ENCODE measurements at regions not wholly inside any gene's neighbourhood (a gene's known extent, or its start where the extent isn't known, plus 50 kb on each side); places are given as distances from the start of the nearest gene placed in this dataset.

DNA sequence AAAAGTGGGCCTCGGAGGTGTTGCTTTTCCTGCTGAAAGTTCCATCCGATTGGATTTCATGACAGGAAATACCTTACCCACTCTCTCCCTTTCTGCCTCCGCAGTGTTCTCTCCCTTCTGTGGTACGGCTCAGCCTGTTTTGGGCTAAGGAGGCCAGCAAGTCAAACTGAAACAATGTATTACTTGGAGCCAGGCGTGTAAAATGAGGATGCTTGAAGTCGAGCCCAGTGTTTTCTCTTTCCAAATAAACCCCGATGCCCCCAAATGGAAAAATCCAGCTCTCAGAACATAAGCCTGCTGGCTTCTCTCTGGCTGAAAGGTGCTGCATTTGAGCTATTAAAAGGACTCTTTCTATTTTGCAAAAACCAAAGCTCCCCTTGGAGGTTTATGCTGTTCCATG lies 124.7 kb downstream of the ZNF664 start:
- peaks cover 8% of the 10 kb centered on the region for H3K27me3 Mint-ChIP-seq (ENCODE audit: low read depth)
- no peak for DNase-seq (ENCODE audit: low read depth, low spot score)
- H3K9me3 Mint-ChIP-seq: no peaks in the 10 kb centered on the region
- TF ChIP-seq CTCF (conservative IDR thresholded peaks at IDR 0.05): no peak
- H3K36me3 Mint-ChIP-seq (ENCODE audit: low read depth): peaks cover 4% of the 10 kb centered on the region
- H3K27ac Mint-ChIP-seq (ENCODE audit: unreplicated experiment): peak overlapping the region; percentile 9
- no peak overlapping the region for H3K4me3 Mint-ChIP-seq
- H3K4me1 Mint-ChIP-seq: peaks cover 43% of the 10 kb centered on the region

DNA sequence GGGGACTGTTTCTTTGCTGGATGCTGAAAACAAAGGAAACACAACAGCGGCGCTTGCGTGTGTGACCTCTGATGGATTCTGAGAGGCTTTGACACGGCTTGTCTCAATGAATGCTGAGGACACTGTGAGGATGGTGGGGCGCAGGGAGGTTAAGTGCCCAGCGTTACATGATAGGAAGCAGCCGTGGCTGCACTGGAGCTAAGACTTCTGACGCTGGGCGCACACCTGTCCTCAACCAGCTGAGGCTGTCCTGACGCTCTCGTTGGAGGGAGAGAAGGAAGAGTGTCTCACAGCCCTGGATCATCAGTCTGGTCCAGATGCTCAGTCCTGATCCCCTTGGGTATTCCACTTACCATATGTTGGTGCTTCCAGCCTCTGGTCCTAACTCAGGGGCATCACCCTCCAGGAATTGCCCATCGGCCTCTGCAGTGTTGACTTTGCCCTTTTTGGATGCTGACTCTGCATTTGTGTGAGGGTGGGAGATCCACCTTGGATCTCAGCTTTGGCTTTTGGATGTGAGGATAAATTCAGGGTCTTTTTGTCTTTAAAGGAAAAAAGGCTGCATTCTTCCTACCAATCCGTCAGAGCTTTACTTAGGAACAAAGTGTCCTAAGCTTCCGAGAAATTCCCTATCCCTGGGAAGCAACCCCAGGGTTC lies 125.2 kb downstream of the ZNF664 start:
- Mint-ChIP-seq H3K4me1 (peaks cover 43% of the 10 kb centered on the region), H3K4me3 (no peak overlapping the region), H3K27me3 (ENCODE audit: low read depth) (peaks cover 8% of the 10 kb centered on the region), H3K9me3 (no peaks in the 10 kb centered on the region), H3K27ac (ENCODE audit: unreplicated experiment) (peak overlapping the region; percentile 7), H3K36me3 (ENCODE audit: low read depth) (peaks cover 4% of the 10 kb centered on the region)
- DNase-seq (ENCODE audit: low read depth, low spot score): no peak
- TF ChIP-seq CTCF (conservative IDR thresholded peaks at IDR 0.05): no peak

DNA sequence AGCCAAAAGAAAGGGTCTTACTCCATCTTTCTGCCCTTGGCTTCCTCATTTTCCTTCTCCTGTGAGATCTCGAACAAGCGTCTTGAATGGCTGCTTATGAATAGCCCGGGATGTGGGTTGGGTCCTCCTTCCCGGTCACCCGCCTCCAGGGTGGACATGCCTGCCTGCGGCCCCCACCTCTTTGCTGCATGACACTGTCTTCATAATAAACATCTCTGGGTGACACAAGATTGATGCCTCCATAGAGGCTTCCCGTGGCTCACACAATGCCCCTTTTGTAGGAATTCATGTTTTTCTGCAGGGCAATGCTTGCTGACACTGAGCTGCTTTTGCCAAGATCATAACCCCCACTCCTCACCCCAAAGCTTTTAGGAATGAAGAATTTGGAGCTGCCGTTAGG lies 125.9 kb downstream of the ZNF664 start:
- Mint-ChIP-seq H3K4me1 (peaks cover 43% of the 10 kb centered on the region), H3K36me3 (ENCODE audit: low read depth) (peaks cover 4% of the 10 kb centered on the region), H3K9me3 (no peaks in the 10 kb centered on the region), H3K4me3 (peak overlapping the region; percentile 55), H3K27me3 (ENCODE audit: low read depth) (peaks cover 8% of the 10 kb centered on the region), H3K27ac (ENCODE audit: unreplicated experiment) (peak overlapping the region; percentile 93)
- TF ChIP-seq CTCF (conservative IDR thresholded peaks at IDR 0.05): no peak
- peak; percentile 31 for DNase-seq (ENCODE audit: low read depth, low spot score)

DNA sequence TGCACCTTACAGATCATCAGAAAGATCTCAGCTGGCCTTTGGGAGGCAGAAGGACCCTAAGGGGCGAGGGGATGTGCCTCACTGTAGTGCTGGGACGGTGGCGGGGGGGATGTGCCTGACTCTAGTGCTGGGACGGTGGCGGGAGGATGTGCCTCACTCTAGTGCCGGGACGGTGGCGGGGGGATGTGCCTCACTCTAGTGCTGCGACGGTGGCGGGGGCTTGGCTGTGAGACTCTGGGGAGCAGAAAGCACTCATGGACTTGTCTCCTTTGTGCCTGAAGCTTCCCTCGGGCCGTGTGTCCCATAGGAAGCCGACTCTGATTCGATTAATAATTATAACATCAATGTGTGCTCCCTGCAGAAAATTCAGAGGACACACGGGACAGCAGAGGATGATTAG lies 126.6 kb downstream of the ZNF664 start:
- Mint-ChIP-seq H3K4me1 (peaks cover 43% of the 10 kb centered on the region), H3K4me3 (peak overlapping the region; percentile 38), H3K27ac (ENCODE audit: unreplicated experiment) (peak overlapping the region; percentile 94), H3K9me3 (no peaks in the 10 kb centered on the region), H3K36me3 (ENCODE audit: low read depth) (peaks cover 4% of the 10 kb centered on the region), H3K27me3 (ENCODE audit: low read depth) (peaks cover 8% of the 10 kb centered on the region)
- DNase-seq (ENCODE audit: low read depth, low spot score): no peak
- TF ChIP-seq CTCF (conservative IDR thresholded peaks at IDR 0.05): no peak

- Mint-ChIP-seq H3K27ac (ENCODE audit: unreplicated experiment) (peak overlapping the region; percentile 45), H3K27me3 (ENCODE audit: low read depth) (peaks cover 8% of the 10 kb centered on the region), H3K9me3 (no peaks in the 10 kb centered on the region), H3K36me3 (ENCODE audit: low read depth) (peaks cover 4% of the 10 kb centered on the region), H3K4me3 (peak overlapping the region; percentile 13), H3K4me1 (peaks cover 42% of the 10 kb centered on the region)
- no peak for TF ChIP-seq CTCF (conservative IDR thresholded peaks at IDR 0.05)
- no peak for DNase-seq (ENCODE audit: low read depth, low spot score)
Measured at GRCh38 chr12:124100572-124101178, 127.7 kb downstream of the ZNF664 start.

Data from neural crest cell (in vitro differentiated cells).